ENCODE measurements at regions not wholly inside any gene's neighbourhood (a gene's known extent, or its start where the extent isn't known, plus 50 kb on each side); places are given as distances from the start of the nearest gene placed in this dataset.

DNA sequence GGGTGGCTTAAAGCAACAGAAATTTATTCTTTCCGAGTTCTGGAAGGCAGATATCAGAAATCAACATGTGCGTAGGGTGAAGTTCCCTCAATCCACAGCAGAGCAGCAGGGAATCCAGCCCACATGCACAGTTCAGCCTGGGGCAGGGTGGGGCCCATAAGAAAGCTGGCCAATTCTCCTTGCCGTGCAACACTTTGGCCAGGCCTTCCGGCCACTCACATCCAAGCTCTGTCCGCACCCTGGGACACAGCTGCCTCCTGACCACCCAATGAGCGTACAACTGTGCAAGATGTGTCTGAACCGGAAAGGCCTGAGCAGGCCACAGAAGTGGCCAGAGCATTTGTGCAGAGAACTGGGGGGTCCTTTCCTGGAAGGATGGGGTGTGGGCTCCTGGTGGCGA, 274.9 kb downstream of the GADD45G start:
- Histone ChIP-seq H3F3A (ENCODE audit: insufficient read depth, low read length) (no peaks in the 10 kb centered on the region), H3K4me2 (ENCODE audit: low read depth, low read length) (no peak overlapping the region), H3K4me1 (ENCODE audit: low read length) (no peaks in the 10 kb centered on the region), H3K79me2 (ENCODE audit: low read length) (no peaks in the 10 kb centered on the region), H3K9ac (ENCODE audit: low read length) (no peak overlapping the region), H3K27ac (ENCODE audit: low read length) (no peak overlapping the region), H3K36me3 (replicated peaks; ENCODE audit: insufficient read depth, low read length) (no peaks in the 10 kb centered on the region), H3K4me3 (ENCODE audit: low read length) (no peak overlapping the region), H3K27me3 (replicated peaks; ENCODE audit: insufficient read depth, low read length) (no peaks in the 10 kb centered on the region), H3K9me2 (replicated peaks; ENCODE audit: insufficient read depth, low read length) (no peaks in the 10 kb centered on the region), H2AFZ (ENCODE audit: low read length) (no peak overlapping the region), H3K9me3 (replicated peaks; ENCODE audit: insufficient read depth, low read length) (no peaks in the 10 kb centered on the region), H4K20me1 (ENCODE audit: insufficient read depth, low read length) (no peaks in the 10 kb centered on the region)
- no peak for DNase-seq
- TF ChIP-seq EZH2phosphoT487 (IDR thresholded peaks at IDR 0.05; ENCODE audit: low read length) (no peak), EZH2 (optimal IDR thresholded peaks at IDR 0.05; ENCODE audit: low read depth, low read length) (no peak)
- TF ChIP-seq, protein P1, sequence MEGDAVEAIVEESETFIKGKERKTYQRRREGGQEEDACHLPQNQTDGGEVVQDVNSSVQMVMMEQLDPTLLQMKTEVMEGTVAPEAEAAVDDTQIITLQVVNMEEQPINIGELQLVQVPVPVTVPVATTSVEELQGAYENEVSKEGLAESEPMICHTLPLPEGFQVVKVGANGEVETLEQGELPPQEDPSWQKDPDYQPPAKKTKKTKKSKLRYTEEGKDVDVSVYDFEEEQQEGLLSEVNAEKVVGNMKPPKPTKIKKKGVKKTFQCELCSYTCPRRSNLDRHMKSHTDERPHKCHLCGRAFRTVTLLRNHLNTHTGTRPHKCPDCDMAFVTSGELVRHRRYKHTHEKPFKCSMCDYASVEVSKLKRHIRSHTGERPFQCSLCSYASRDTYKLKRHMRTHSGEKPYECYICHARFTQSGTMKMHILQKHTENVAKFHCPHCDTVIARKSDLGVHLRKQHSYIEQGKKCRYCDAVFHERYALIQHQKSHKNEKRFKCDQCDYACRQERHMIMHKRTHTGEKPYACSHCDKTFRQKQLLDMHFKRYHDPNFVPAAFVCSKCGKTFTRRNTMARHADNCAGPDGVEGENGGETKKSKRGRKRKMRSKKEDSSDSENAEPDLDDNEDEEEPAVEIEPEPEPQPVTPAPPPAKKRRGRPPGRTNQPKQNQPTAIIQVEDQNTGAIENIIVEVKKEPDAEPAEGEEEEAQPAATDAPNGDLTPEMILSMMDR (IDR thresholded peaks at IDR 0.05; ENCODE audit: low read length), result no peak

DNA sequence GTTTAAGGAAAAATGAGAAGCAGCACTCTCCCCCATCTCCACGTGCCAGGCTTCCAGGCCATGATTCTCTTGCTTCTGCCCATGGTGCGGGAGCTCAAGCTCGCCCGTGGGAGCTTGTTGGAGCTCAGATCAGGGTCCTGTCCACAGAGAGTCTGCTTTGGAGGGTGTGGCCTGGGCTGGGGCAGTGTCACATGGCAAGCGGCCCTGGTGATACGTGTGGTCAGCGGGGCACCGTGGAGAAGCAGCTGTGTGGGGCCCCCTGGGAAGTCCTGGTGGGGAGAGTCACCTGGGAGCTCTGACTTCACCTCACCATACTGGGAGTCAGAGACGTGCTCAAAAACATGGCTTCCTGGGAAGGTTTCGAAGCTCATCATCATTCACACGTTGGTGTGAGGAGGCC, 275.3 kb downstream of the GADD45G start:
- no peaks in the 10 kb centered on the region for H3K27me3 ChIP-seq (replicated peaks; ENCODE audit: insufficient read depth, low read length)
- H3K9me2 ChIP-seq (replicated peaks; ENCODE audit: insufficient read depth, low read length), result no peaks in the 10 kb centered on the region
- H3K4me1 ChIP-seq (ENCODE audit: low read length), result no peaks in the 10 kb centered on the region
- H3K9ac ChIP-seq (ENCODE audit: low read length), result no peak overlapping the region
- H3K9me3 ChIP-seq (replicated peaks; ENCODE audit: insufficient read depth, low read length), result no peaks in the 10 kb centered on the region
- no peaks in the 10 kb centered on the region for H3F3A ChIP-seq (ENCODE audit: insufficient read depth, low read length)
- H3K4me3 ChIP-seq (ENCODE audit: low read length), result no peak overlapping the region
- H3K79me2 ChIP-seq (ENCODE audit: low read length), result no peaks in the 10 kb centered on the region
- no peak overlapping the region for H2AFZ ChIP-seq (ENCODE audit: low read length)
- H3K27ac ChIP-seq (ENCODE audit: low read length), result no peak overlapping the region
- TF ChIP-seq, protein P1 (IDR thresholded peaks at IDR 0.05; ENCODE audit: low read length), result no peak
- no peak for TF ChIP-seq EZH2 (optimal IDR thresholded peaks at IDR 0.05; ENCODE audit: low read depth, low read length)
- no peak for TF ChIP-seq EZH2phosphoT487 (IDR thresholded peaks at IDR 0.05; ENCODE audit: low read length)
- no peaks in the 10 kb centered on the region for H3K36me3 ChIP-seq (replicated peaks; ENCODE audit: insufficient read depth, low read length)
- H3K4me2 ChIP-seq (ENCODE audit: low read depth, low read length), result no peak overlapping the region
- no peak for DNase-seq
- H4K20me1 ChIP-seq (ENCODE audit: insufficient read depth, low read length), result no peaks in the 10 kb centered on the region

DNA sequence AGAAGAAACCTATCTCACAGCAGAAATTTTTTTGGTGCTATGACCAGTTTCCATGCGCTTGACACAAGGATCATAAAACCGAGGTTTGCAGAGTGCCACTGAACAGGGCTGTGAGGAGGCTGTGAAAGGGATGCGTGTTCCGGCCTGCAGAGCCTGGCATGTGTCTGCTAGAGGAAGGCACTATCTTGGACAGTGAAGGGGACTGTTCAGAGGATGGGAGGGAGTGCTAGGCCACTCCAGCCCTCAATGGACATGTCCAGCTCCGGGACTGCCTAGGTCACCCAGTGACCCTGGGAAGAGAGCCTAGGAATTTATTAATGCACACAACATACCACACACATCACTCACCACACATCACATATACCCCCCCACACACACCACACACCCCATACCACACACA, 275.9 kb downstream of the GADD45G start:
- no peak for TF ChIP-seq EZH2 (optimal IDR thresholded peaks at IDR 0.05; ENCODE audit: low read depth, low read length)
- TF ChIP-seq, protein P1 (IDR thresholded peaks at IDR 0.05; ENCODE audit: low read length), result no peak
- TF ChIP-seq EZH2phosphoT487 (IDR thresholded peaks at IDR 0.05; ENCODE audit: low read length), result no peak
- H3K4me2 ChIP-seq (ENCODE audit: low read depth, low read length), result no peak overlapping the region
- no peaks in the 10 kb centered on the region for H3K4me1 ChIP-seq (ENCODE audit: low read length)
- no peaks in the 10 kb centered on the region for H4K20me1 ChIP-seq (ENCODE audit: insufficient read depth, low read length)
- H3K4me3 ChIP-seq (ENCODE audit: low read length), result no peak overlapping the region
- H3K79me2 ChIP-seq (ENCODE audit: low read length), result no peaks in the 10 kb centered on the region
- no peak overlapping the region for H3K27ac ChIP-seq (ENCODE audit: low read length)
- H3K9me3 ChIP-seq (replicated peaks; ENCODE audit: insufficient read depth, low read length), result no peaks in the 10 kb centered on the region
- no peaks in the 10 kb centered on the region for H3K36me3 ChIP-seq (replicated peaks; ENCODE audit: insufficient read depth, low read length)
- no peak for DNase-seq
- H3K9me2 ChIP-seq (replicated peaks; ENCODE audit: insufficient read depth, low read length), result no peaks in the 10 kb centered on the region
- H3K27me3 ChIP-seq (replicated peaks; ENCODE audit: insufficient read depth, low read length), result no peaks in the 10 kb centered on the region
- no peak overlapping the region for H3K9ac ChIP-seq (ENCODE audit: low read length)
- H3F3A ChIP-seq (ENCODE audit: insufficient read depth, low read length), result no peaks in the 10 kb centered on the region
- no peak overlapping the region for H2AFZ ChIP-seq (ENCODE audit: low read length)
